DMS153 treated with DMSO at 0.1 percent for 48 hours (cell line): ENCODE measurements at regions not wholly inside any gene's neighbourhood (a gene's known extent, or its start where the extent isn't known, plus 50 kb on each side); places are given as distances from the start of the nearest gene placed in this dataset.

Source experiments
- DNase-seq: peaks from one replicate; lab custom pipeline; 2025; ENCODE audit not compliant: unreplicated experiment; lab: John Stamatoyannopoulos, UW

DNA sequence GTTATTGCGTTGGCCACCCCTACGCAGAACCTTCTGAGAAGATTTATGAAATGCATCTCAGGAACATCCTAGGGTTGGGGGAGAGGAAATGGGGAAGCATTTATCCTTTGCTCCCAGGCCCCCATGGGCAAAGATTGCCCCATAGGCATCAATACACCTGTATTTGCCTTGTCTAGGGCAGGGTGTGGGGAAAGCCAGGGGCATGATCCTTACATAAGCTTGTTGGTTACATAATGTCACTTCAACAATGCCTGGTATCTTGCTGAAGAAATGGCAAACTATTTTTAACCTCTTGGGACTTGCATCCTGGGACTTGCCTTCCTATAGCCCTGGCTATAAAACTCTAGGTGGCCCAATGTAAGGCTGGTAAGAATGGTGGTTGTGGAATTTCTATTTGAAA is 53.9 kb upstream of the SPRED2 start:
- DNase-seq = no peak

- DNase-seq = no peak
Measured at GRCh38 chr2:65485839-65486238, 53.4 kb upstream of the SPRED2 start.

DNA sequence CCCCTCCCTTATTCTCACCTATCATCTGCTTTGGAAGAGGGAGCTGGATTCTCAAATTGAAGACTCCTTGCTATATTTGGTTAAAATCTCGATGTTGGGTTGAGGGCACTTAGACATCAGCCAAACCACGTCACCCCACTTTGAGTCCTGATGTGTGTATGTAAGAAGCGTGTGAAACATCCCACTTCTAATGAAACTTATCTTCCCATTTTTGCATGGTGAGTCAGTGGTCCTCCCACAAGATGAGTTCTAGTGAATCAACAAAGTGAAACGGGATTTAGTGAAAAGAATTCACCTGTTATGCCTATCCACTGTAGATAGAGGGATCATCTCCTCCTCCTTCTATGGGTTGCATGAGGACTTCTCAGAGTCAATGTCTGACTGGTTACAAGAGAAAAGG is 51.4 kb upstream of the SPRED2 start:
- DNase-seq = no peak

DNA sequence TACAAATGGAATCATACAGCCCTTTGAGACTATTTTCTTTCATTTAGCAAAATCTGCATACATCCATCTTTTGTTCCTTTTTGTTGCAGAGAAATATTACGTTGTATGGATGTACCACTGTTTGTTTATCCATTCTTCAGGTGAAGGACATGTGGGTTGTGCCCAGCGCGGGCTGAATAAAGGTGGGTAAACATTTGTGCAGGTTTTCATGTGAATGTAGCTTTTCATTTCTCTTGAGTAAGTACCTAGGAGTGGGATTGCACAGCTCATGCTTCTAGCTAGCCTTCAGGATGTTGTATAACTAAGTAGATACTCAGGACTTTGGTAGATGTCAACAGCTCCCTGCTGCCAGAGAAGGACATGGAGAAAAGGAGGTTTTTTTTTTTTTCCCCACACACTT is 50.6 kb upstream of the SPRED2 start:
- DNase-seq = peak; percentile 84
